Fibroblast of the aortic adventitia (primary cell): ENCODE measurements at regions not wholly inside any gene's neighbourhood (a gene's known extent, or its start where the extent isn't known, plus 50 kb on each side); places are given as distances from the start of the nearest gene placed in this dataset.

Source experiments
- DNase-seq: peaks from one replicate; pipeline ENCODE4 v3.0.0-alpha.2; 2010; ENCODE audit warnings: low read depth
- H3K4me3 ChIP-seq: 2 replicates; pipeline ENCODE4 v1.5.1; 2011; ENCODE audit warnings: low read depth, mild to moderate bottlenecking, control low read depth, low read length, moderate library complexity
- TF ChIP-seq, protein P1 (sequence below): IDR thresholded peaks from 2 replicates; pipeline ENCODE4 v1.5.1; 2011; ENCODE audit warnings: mild to moderate bottlenecking, low read length, control low read depth, inconsistent platforms; ENCODE audit not compliant: insufficient read depth

DNA sequence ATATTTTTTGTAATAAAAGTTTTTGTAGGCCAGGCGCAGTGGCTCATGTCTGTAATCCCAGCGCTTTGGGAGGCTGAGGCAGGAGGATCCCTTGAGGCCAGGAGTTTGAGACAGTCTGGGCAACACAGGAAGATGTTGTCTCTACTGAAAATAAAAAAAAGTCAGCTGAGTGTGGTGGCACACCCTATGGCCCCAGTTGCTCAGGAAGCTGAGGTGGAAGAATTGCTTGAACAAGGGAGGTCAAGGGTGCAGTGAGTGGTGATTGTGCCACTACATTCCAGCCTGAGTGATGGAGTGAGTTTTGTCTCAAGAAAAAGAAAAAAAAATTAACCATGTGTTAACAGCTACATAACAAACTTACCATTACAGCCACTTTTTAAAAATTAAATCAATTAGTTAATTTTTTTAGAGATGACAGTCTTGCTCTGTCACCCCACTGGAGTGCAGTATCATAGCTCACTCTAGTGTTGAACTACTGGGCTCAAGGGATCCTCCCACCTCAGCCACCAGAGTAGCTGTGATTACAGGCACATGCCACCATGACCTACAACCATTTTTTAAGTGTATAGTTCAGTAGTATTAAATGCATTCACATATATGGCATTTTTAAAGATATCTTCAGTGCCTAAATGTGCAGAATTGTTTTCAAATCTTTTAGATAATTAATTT, 67.2 kb upstream of the ACYP2 start:
- H3K4me3 ChIP-seq = no peak overlapping the region
- TF ChIP-seq, protein P1, sequence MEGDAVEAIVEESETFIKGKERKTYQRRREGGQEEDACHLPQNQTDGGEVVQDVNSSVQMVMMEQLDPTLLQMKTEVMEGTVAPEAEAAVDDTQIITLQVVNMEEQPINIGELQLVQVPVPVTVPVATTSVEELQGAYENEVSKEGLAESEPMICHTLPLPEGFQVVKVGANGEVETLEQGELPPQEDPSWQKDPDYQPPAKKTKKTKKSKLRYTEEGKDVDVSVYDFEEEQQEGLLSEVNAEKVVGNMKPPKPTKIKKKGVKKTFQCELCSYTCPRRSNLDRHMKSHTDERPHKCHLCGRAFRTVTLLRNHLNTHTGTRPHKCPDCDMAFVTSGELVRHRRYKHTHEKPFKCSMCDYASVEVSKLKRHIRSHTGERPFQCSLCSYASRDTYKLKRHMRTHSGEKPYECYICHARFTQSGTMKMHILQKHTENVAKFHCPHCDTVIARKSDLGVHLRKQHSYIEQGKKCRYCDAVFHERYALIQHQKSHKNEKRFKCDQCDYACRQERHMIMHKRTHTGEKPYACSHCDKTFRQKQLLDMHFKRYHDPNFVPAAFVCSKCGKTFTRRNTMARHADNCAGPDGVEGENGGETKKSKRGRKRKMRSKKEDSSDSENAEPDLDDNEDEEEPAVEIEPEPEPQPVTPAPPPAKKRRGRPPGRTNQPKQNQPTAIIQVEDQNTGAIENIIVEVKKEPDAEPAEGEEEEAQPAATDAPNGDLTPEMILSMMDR = no peak
- no peak for DNase-seq

DNA sequence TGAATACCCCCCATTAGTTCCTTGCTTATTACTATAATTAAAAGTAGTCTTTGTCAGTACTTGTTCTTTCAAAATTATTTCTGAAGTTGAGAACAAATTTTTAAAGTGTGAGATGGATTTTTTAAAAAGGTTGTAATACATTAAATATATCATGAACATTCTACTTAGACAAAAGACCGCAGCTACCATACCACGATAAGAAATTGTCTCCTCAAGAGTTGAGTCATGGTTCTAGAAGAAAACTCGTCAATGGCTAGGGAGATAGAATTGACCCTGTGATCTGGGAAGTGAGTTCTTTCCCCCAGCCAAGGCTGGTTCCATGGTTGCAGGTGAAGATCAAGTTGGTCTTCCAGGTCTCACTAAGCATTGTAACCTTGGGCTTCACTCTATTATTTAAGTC, 67.8 kb upstream of the ACYP2 start:
- TF ChIP-seq, protein P1 = no peak
- DNase-seq = no peak
- H3K4me3 ChIP-seq = no peak overlapping the region

DNA sequence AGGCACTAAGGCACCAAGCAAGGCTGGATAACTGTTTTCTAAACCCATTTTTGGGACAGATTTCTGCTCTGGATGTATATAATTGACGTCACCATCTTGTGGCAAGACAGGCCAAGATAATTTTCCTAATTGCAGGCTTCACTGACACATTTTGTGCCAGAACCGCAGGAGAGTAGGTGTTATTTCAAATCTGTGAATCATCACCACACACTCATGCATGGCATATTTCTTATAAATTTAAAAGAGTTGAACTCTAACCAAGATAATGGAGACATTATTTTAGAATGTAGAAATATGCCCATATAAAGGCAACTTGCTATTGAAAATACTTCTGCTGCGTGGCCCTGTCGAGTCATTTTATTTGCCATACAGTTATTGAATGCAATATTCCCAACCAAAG, 68.3 kb upstream of the ACYP2 start:
- TF ChIP-seq, protein P1 = no peak
- DNase-seq = no peak
- H3K4me3 ChIP-seq = no peak overlapping the region

DNA sequence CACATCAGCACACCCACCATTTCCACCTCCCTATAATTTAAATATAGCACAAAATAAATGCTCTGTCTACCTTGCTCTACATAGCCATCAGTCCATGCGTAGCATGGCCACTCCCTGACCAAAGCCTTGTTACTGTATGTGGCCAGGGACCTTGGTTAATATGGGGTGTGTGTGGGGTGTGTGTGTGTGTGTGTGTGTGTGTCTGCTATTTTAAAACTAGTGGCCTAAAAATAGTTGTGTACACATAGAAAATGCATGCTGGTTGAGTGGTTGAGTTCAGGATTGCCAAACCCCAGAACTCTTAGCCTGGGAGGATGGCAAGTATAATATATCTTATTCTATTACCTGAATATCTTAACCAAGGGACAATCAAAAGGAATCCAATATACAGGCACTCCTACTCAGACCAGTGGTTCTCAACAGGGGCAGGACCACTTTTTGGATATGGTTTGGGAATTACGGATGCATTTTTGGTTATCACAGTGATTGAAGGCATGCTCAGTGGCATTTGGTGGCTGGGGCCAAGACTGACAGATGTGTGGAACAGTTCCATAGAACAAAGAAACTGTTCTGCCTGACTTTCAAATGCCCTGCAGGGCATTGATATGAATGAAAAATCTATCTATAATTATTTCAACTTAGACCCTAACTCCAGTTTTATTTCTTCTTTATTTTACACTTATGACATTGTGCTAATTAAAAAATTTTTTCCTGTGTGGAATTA, 72.3 kb upstream of the PSME4 start:
- no peak for DNase-seq

DNA sequence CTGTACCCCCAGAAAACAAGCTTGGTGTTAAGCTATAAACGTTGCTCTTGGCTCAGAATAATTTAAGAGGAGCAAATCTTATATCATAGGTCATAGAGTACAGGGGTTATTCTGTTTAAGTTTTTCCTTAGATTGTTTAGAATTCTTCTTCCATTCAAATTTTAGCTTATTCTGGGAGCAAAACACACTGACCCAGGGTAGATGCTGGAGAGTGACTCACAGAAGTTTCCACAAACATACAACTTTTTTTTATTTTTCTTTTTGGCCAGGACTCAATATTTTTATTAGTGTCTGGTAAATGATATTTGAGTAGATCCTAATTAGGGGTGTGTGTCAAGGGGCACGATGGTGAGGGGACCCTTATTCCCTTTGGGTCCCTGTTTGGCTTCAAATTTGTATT, 71.5 kb upstream of the PSME4 start:
- DNase-seq = no peak
- no peak overlapping the region for H3K4me3 ChIP-seq
- TF ChIP-seq, protein P1 = no peak

More for the DNA sequence above, 72.3 kb upstream of the PSME4 start:
- H3K4me3 ChIP-seq = no peak overlapping the region
- TF ChIP-seq, protein P1 = no peak

DNA sequence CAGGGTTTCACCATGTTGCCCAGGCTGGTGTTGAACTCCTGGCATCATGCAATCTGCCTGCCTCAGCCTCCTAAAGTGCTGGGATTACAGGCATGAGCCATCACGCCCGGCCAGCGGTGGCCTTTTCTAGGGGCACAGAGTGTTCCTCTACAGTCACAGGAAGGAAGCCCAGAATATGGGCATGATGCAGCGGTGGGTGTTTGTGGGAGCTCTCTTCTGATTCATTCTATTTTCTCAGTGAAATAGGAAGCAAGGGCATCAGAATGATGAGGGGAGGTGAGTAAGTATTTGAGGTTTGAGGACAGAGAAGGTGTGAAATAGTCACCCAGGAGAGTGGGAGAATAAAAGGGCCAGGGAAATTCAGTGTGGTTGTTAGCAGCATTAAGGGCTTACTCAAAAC, 70.3 kb upstream of the PSME4 start:
- no peak overlapping the region for H3K4me3 ChIP-seq
- TF ChIP-seq, protein P1 = no peak
- no peak for DNase-seq
